ENCODE measurements at regions not wholly inside any gene's neighbourhood (a gene's known extent, or its start where the extent isn't known, plus 50 kb on each side); places are given as distances from the start of the nearest gene placed in this dataset.

- peak; percentile 51; the same call in 1 of the 2 replicates for TF ChIP-seq KAT8 (CRISPR knock-in tag; IDR thresholded peaks at IDR 0.05)
- TF ChIP-seq SP2 (CRISPR knock-in tag; IDR thresholded peaks at IDR 0.05) = no peak
- TF ChIP-seq IKZF1 (IDR thresholded peaks at IDR 0.05) = no peak
- no peak for TF ChIP-seq ZNF674 (CRISPR knock-in tag; IDR thresholded peaks at IDR 0.05; ENCODE audit: low read depth)
- TF ChIP-seq CREM (IDR thresholded peaks at IDR 0.05) = no peak
- no peak for TF ChIP-seq CREM (CRISPR knock-in tag; IDR thresholded peaks at IDR 0.05)
- TF ChIP-seq SUZ12 (IDR thresholded peaks at IDR 0.05; ENCODE audit: low read depth, low read length) = no peak
- TF ChIP-seq ETV5 (CRISPR knock-in tag; IDR thresholded peaks at IDR 0.05; ENCODE audit: borderline replicate concordance) = peak; percentile 15; the same call in 1 of the 2 replicates
- TF ChIP-seq HINFP (CRISPR knock-in tag; IDR thresholded peaks at IDR 0.05; ENCODE audit: low read depth) = no peak
- TF ChIP-seq ZNF281 (CRISPR knock-in tag; IDR thresholded peaks at IDR 0.05; ENCODE audit: borderline replicate concordance) = no peak
- TF ChIP-seq SP1 (IDR thresholded peaks at IDR 0.05) = no peak
- 0 out of 2 replicates have a peak, but pooled peaks have one; percentile 22 for TF ChIP-seq SP1 (CRISPR knock-in tag; IDR thresholded peaks at IDR 0.05)
- no peak for TF ChIP-seq ZKSCAN5 (CRISPR knock-in tag; IDR thresholded peaks at IDR 0.05)
- no peak for TF ChIP-seq ZMAT5 (CRISPR knock-in tag; IDR thresholded peaks at IDR 0.05; ENCODE audit: borderline replicate concordance, low read depth)
- TF ChIP-seq HOXA3 (CRISPR knock-in tag; IDR thresholded peaks at IDR 0.05) = 0 out of 2 replicates have a peak, but pooled peaks have one; percentile 25
- peak; percentile 29; the same call in 1 of the 2 replicates for TF ChIP-seq ZKSCAN1 (IDR thresholded peaks at IDR 0.05; ENCODE audit: low read length)
- no peak for TF ChIP-seq ZNF607 (CRISPR knock-in tag; IDR thresholded peaks at IDR 0.05; ENCODE audit: borderline replicate concordance)
- no peak for TF ChIP-seq MAX (IDR thresholded peaks at IDR 0.05)
- peak; percentile 50 for TF ChIP-seq HNRNPLL (IDR thresholded peaks at IDR 0.05; ENCODE audit: low read depth, low read length, poor library complexity, severe bottlenecking)
- TF ChIP-seq KDM2A (CRISPR knock-in tag; IDR thresholded peaks at IDR 0.05; ENCODE audit: borderline replicate concordance, low read depth) = peak; percentile 86
- TF ChIP-seq PITX1 (CRISPR knock-in tag; IDR thresholded peaks at IDR 0.05) = peak; percentile 64; the same call in 1 of the 2 replicates
- 0 out of 2 replicates have a peak, but pooled peaks have one; percentile 65 for TF ChIP-seq RELA (CRISPR knock-in tag; IDR thresholded peaks at IDR 0.05)
- TF ChIP-seq AFF4 (CRISPR knock-in tag; IDR thresholded peaks at IDR 0.05) = no peak
Observed at GRCh38 chr20:22691369-22692118, 107.2 kb upstream of the FOXA2 start (continued).

Data from HepG2 (cell line).